HG03045 (cell line): ENCODE measurements at regions not wholly inside any gene's neighbourhood (a gene's known extent, or its start where the extent isn't known, plus 50 kb on each side); places are given as distances from the start of the nearest gene placed in this dataset.

Experiments used
- ATAC-seq: cut with Tn5 transposase; IDR thresholded peaks from one replicate; pipeline ENCODE4 v1.9.1; 2021; ENCODE audit warnings: mild to moderate bottlenecking, moderate library complexity; ENCODE audit not compliant: unreplicated experiment

DNA sequence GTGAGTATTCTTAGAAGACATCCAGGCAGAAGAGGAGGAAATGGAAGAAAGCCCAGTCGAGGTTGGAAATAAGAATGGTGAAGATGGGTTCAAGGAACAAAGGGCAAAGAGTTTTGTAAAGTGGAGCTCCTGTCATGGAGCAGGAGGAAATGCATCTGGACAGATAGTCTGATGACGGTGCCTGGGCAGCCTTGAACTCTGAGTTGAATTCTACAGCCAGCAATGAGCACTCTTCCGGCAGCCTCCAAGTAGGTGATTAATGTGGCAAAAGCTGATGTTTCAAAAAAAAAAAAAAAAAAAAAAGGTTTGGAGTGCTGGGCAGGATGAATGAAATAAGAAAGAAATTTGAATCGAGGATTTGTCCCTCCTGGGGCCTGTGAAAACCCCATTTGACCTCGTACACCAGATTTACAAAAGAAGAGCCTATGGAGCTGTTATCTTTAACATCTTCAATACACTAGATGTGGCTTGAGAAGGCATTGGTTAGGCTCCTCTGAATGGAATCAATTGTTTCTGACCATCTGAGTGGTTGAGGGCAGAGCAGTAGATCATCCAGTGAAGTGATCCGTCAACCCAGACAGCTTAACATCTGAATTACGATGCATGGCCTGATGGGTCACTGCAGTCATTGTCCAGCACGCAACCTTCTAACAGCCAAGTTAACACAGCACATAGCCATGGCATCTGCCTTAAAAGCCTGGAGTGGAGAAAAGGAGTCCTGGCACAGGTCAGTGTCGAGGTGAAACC, 449.7 kb downstream of the TXNL1 start:
- no peak for ATAC-seq

DNA sequence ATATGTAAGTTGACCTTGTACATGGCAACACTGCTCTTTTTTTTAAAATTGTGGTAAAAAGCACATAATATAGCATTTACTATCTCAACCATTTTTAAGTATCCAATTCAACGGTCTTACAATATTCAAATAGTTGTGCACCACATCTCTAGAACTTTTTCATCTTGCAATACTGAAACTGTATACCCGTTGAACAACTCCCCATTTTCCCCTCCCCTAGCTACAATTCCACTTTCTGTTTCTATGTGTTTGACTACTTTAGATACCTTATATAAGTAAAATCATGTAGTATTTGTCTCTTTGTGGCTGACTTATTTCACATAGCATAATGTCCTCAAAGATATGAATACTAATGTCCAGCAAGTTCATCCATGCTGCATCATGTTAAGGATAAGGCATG, 452.1 kb downstream of the TXNL1 start:
- no peak for ATAC-seq

DNA sequence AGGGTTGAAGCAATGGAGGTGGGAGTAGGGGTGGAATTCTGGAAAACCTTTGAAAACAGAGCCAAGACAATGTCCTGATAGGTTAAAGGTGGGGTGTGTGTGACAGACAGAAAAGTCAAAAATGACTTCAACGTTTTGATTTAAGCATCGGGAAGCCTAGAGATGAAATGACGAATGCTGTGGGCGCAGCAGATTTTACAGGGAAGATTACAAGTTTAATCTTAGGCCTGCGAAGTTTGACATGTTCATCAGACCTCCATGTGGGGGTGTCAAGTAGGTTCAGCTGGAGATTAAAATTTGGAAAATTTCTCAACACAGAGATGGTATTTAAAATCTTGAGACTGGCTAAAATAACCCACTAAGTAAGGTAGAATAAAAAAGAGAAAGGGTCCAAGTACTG, 453.3 kb downstream of the TXNL1 start:
- ATAC-seq: no peak

DNA sequence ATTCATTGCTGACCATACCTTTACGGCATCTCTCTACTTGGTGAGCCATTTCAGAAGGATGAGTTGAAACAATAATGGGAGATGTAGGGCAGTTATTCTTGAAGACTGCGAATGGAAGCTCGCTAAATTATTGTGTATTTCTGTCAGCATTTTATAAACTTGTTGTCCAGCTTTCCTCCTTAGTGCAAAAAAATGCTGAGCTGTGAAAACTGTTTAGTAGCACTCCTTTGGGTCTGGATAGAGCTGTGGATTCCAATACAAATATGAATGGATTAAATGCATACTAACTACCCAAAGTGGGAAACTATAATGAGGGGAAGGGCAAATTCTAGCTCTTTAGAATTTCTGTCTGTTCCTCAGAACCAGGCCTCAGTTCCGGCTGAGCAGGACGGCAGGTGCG, 461.6 kb downstream of the TXNL1 start:
- ATAC-seq: no peak

DNA sequence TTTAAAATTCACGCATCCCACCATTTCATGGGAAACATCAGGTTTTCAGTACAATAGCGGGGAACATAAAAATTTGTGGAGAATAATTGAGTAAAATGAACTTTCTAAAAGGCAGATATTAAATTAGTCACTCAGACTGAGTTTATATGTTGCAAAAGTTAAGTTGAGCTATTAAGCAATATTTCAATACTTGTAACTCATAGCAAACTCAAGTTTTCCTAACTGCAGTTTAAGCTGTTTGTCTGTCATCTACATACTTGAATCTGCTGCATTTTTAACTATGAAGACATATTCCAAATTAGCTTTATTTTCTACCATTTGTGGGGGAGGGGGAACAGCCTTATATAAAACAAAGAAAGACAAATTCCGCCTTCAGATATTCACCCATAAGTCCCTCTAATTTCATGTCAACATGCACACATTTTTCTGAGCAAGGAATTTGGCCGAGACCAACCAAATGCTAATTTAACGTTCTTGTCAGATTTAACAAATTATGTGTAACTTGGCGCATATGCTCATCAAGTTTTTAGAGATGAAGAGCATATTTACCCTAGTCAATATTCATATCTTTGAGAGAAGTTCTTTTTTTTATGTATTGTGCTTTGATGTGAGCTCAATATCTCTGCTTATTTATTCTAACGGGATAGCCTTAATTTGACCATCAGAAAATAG, 462.9 kb downstream of the TXNL1 start:
- no peak for ATAC-seq

DNA sequence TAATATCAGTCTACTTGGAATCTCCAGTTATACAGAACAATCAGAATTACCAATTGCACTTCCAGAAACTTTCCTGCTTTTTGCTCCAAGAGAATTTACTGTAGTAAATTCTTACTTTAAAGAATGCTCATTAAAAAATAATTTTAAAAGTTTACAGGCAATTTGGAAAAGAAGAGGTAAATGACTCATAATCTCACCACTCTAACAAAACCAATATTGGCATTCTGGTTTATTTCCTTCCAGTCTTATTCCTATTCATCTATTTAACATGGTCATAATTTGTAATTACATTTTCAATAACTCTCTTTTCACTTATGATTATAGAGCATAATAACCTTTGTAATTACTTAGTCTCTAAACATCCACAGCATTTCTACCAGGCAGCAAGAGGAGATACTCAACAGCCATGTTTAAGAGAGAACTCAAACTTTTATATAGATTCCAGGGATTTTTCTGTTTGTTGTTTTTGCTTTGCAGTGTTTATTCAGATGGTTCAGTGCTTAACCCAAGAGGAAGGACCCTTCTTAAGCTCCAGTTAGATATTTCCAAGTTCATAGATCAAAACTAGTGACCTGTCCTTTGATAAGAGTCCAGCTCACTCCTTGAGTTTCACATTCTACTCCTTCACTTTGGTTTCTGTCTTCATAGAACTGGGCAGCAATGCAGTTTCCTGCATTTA, 464.7 kb downstream of the TXNL1 start:
- ATAC-seq: no peak

DNA sequence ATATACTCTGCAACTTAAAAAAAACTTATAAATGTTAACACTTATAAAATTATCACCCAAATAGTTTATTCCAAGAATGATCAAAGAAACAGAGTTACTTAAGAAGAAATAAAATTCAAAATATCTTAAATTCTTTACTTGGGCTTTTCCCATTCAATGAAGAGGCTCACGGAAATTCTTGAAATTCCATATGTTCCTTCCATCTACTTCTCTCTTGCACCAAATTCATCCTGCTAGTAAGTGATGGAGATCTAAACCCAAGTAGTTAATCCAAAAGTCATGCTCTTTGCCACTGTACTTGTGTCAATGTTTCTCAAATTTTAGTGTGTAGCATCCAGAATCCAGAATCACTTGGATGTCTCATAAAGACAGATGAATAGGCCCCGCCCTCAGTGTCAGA, 465.9 kb downstream of the TXNL1 start:
- no peak for ATAC-seq

DNA sequence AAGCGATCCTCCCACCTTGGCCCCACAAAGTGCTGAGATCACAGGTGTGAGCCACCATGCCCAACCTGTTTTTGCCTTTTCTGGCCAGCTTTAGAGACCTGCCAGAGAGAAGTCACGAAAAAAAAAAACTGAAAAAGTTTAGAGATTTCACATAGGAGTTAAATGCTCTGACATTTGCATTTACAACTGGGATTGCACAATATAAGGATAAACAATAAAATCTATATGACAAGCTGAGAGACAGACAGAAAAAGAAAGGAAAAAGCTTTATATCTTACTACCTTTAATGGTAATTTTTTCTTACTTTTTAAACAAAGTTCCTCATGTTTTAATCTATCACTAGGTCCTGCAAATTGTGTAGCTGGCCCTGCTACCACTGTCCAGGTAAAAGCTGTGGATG, 466.5 kb downstream of the TXNL1 start:
- ATAC-seq: no peak

DNA sequence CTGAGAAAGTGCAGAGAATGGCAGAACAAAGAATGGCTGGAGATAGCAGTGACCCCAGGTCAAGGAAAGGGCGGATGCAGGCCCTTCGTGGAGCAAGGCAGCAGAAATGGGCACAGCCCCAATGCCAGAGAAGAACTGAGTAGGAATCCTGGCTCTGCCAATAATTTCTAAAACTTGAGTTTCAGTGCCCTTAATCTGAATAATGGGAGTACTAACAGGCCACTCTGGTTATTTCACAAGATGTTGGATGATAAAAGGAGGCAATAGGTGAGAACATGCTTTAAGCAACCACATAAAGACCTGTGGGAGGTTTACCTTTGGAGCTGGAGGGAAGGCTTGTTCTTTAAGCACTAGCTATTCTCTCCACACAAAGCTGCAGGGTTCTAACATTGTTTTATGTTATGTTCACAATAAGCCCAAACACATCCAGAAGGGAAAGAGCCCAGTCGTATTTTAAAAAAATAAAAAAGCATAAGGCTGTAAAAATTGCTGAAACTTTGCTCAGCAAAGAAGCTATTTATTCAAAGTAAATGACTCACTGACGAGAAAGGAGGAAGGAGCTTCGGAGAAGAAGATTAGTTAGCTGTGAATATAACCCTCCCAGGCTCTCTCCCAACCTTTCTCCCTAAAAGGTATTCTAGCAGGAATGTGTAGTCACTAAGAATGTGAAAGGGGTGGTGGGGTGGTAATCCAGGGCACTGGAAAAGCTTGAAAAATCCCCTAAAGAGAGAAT, 470.2 kb downstream of the TXNL1 start:
- ATAC-seq: no peak

DNA sequence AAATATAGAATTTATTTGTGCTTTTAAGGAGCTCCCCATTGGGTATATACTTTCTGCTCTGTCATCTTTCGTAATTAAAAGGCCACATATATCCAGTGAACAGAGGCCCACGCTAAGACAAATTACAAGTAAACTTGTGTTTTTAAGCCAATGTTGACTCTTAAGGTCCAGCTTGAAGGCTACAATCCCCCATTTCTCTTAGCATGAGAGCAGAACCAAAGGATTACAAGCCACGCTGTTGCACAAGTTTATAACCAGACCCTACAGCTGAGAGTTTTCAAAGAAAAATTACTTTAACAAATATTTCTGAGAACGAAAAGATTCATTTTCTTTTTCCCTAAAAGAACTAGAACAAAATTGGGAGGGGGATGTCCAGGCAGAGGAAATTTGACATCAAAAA, 471.0 kb downstream of the TXNL1 start:
- ATAC-seq: no peak

DNA sequence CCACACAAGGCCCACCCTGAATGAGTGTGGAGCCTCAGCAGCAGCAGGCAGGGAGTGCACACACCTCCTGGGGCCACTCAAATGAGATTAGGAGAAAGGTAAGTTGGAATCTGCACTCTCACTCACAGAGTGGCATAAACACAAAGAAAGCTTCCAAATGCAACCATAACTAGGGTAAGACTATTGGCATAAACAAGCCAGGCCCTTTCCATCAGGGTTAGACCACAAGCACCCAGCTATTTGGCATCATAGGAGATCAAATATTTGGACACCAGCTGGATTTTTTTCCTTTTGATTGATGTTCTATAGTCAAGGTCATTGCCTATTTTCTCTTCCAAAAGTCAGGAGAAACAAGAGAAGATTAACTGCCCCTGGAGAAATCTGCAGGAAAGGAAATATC, 471.5 kb downstream of the TXNL1 start:
- ATAC-seq: no peak

DNA sequence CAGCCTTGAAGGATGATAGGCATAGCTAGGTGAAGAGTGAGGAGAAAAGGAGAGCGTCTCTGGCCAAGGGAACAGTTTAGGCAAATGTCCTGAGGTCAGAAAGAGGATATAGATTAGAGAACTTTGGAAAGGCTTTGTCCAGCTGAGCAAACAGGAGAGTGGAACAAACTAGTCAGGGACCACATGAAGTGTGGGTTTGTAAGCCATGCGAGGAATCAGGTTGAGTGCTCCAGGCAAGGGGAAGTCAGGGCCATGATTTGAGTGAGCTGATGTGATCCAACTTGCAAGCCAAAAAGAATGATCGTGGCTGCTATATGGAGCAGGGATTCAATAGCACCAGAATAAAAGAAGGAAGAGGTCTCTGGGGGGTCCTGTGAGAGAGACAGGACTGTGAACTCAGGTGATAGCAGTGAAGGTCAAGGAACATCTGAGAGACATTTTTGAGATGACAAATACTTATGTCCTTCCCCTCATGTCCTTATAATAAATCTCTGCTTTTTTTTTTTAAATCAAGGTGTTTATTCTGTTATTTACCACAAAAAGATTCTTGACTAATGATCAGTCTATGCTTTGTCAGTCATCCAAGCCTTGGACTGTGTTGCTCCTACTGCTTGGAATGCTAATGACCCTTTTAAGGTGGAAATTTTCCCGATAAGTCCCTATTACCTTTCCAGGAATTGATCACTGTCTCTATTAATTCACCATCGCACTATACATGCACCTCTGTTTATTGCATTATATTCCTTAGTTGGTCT, 472.6 kb downstream of the TXNL1 start:
- no peak for ATAC-seq

DNA sequence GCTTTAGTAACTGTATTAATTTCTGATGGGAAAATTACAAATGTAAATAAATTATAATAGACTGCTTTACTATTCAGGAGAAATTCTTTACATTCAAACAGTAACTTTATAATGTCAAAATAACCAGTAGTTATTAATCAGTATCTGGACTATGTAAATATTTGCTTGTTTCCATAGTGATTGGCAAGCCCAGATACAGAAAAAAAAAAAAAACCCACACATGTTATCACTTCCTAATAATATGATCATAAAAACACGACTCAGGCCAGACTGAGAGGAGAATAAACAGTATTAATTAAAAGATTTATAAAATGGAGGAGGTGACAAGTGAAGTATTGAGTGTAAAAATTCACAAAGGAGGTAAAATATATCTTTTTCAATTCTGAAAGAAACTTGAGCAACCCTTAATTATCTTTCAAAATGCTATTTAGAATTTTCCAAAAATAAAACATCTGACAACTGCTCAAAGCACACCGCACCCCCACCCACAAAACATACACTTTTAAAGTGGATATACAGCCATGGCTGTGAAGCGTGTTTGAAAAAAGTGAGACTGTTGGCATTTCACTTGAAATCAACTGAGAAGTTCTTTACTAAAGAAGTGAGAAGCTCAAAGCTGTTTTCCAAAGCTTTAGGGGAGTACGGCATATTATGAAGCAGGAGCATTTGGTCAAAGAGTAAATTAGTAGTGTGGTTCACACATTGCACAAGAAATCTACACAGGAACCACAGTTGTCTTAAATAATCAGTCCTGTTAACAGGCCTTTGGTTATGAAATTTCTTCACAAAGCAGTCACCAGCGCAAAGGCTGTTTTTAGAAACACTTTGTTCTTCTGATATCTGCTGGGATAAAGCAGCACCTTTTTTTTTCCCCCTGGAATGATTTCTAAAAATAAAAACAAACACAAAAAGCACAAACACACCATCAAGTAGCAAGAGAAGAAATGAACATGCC, 475.8 kb downstream of the TXNL1 start:
- ATAC-seq: no peak

DNA sequence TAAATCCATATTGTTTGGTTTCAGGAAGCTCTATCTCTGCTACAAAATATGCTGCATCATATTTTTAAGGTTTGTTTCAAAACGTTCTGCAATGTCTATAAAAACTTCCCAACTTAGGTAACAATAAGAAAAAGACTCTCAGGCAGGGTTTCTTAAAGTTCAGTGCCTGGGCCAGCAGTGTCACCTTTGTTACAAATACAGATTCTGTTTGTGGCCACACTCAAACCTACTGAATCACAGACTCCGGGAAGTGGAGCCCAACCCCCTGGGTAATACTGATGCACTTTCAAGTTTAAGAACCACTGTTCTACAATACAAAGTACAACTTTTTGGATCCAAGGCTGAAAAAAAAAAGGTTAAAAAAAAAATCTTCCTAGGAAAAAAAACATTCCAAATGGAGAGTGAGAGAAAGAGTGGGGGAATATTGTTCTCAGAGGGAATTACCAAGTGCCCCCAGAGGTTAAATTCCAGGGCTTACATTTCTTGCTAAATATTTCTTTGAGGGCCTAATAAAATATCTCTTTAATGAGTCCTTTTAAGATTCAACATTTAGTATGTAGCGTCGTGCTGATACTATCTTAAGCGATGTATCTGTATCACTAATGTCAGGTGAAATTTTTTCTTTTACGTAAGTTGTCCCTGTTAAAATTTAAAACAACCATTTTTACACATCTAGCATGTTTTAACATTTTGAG, 476.7 kb downstream of the TXNL1 start:
- ATAC-seq: no peak

DNA sequence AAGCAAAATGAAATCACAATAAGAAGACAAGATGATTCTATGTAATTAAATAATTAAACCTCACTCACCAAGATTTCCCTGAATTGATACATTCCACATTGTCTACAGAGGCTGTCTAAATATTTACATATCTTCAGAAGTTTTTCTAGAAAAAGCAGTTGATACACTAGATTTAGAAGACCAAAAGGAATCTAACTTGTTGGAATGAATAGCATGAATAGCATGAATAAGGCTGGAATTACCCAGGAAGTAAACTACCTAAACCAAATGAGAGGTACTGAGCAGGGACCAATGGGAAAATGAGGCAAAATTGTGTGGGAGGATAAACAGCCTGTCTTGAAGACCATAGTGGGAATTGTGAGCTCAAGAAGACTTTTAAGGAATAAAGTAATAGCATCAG, 479.7 kb downstream of the TXNL1 start:
- ATAC-seq: no peak

DNA sequence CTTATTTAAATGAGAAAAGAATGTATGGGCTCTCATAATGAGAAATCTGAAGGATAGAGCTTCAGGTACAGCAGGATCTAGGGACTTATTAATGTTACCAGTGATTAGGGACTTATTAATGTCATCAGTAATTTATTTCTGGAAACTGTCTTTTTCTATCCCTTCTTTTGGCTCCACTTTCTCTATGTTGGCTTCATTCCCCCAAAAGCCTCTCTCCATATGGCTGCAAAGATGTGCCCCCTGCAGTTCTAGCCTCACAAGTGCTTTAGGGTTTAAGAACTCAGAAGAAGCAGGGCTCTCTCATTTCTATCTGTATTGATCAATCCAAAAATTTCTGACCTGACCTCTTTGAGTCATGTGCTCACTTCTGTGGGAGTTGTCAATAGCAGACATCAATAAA, 480.9 kb downstream of the TXNL1 start:
- no peak for ATAC-seq

DNA sequence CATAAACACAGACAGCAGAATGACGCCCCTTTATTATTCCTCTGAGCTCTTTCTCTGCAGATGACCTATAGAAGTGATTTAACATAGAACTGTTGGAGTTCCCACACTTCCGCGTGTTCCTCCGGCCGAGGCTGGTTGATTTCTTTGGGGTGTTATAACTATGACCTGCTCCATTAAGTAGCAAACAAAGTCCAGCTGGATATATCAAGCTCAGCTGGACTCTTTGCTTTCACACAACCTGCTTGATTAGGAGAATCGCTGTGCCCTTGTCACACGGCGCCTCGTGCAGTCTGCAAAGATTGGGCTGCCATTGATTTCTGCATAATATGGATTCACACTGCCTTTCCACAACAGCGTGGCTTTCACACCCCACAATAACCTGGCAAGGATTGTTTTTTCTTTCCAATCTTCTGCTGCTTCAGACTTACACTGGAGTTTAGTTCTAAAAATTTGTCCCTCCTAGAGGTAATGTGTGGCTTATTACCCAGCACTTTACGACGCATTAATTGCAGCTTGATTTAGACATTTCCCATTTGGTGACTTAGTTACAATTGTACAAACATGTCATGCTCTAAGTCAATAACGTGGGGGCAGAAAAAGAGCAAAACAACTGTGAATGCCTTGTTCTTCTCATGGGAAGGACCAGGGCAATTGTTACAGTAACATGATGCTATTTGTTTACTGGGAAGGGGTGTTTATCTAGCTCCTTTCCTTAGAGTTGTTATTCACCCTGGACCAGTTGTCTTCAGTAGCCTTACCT, 485.7 kb downstream of the TXNL1 start:
- no peak for ATAC-seq

DNA sequence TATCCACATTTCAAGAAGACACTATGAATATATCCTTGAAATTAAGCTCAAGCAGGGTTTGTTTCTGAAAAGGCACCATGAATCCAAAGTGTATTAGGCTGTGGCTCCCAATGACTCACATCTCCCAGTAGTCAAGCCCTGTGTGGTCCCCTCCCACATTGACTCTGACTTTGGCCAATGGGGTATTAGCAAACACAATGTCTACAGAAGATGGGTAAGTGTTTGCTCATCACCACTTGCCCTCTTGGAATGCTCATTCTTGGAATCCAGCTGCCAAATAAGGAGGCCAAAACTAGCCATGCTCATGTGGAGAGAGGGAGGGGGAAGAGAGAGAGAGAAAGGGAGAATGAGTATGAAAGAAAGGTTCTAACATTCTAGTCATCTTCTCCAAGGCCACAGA, 490.0 kb downstream of the TXNL1 start:
- ATAC-seq: no peak
